ENCODE measurements at regions not wholly inside any gene's neighbourhood (a gene's known extent, or its start where the extent isn't known, plus 50 kb on each side); places are given as distances from the start of the nearest gene placed in this dataset.
"Not testable (repeated sequence)": the region's sequence is repeated elsewhere in the genome, so short reads cannot be mapped to it uniquely, and the experiment has no call there.

- DNase-seq: no peak
These were observed 63.5 kb downstream of the PCDH18 start for GRCh38 chr4:137468836-137469235.

- DNase-seq: no peak
These were observed 64.8 kb downstream of the PCDH18 start for GRCh38 chr4:137467537-137467936.

GRCh38 chr4:137463377-137464003 lies 68.8 kb downstream of the PCDH18 start:
- no peak for DNase-seq

GRCh38 chr4:137455647-137456321 lies 76.5 kb downstream of the PCDH18 start:
- no peak for DNase-seq

- no peak for DNase-seq
These were observed 77.5 kb downstream of the PCDH18 start for GRCh38 chr4:137454767-137455166.

- no peak for DNase-seq
These were observed 79.5 kb downstream of the PCDH18 start for GRCh38 chr4:137452799-137453198.

- peak; percentile 4 for DNase-seq
These were observed 81.0 kb downstream of the PCDH18 start for GRCh38 chr4:137451172-137451825.

- DNase-seq: no peak
These were observed 83.9 kb downstream of the PCDH18 start for GRCh38 chr4:137448402-137448801.

- DNase-seq: no peak
These were observed 86.2 kb downstream of the PCDH18 start for GRCh38 chr4:137446071-137446470.

GRCh38 chr4:137443031-137443800 lies 89.1 kb downstream of the PCDH18 start:
- DNase-seq: no peak

- DNase-seq: peak; percentile 14
These were observed 99.6 kb downstream of the PCDH18 start for GRCh38 chr4:137432446-137433311.

GRCh38 chr4:137430171-137430570 lies 102.1 kb downstream of the PCDH18 start:
- DNase-seq: no peak

- DNase-seq: no peak
These were observed 104.9 kb downstream of the PCDH18 start for GRCh38 chr4:137427411-137427810.

- no peak for DNase-seq
These were observed 107.0 kb downstream of the PCDH18 start for GRCh38 chr4:137425281-137425680.

GRCh38 chr4:137422666-137423065 lies 109.6 kb downstream of the PCDH18 start:
- DNase-seq: no peak

- no peak for DNase-seq
These were observed 110.5 kb downstream of the PCDH18 start for GRCh38 chr4:137421796-137422195.

GRCh38 chr4:137420901-137421396 lies 111.3 kb downstream of the PCDH18 start:
- no peak for DNase-seq

- DNase-seq: no peak
These were observed 114.6 kb downstream of the PCDH18 start for GRCh38 chr4:137417676-137418075.

GRCh38 chr4:137414802-137415201 lies 117.5 kb downstream of the PCDH18 start:
- no peak for DNase-seq

GRCh38 chr4:137408527-137409177 lies 123.6 kb downstream of the PCDH18 start:
- DNase-seq: no peak

GRCh38 chr4:137405833-137406232 lies 126.5 kb downstream of the PCDH18 start:
- not testable (repeated sequence) for DNase-seq

GRCh38 chr4:137394018-137394417 lies 138.3 kb downstream of the PCDH18 start:
- peak; percentile 74 for DNase-seq

Measured in eye (tissue), 1 donor.